Putamen (tissue), 1 donor: ENCODE measurements at regions not wholly inside any gene's neighbourhood (a gene's known extent, or its start where the extent isn't known, plus 50 kb on each side); places are given as distances from the start of the nearest gene placed in this dataset.
"Not testable (repeated sequence)": the region's sequence is repeated elsewhere in the genome, so short reads cannot be mapped to it uniquely, and the experiment has no call there.

ENCODE experiments used
- DNase-seq: peaks from one replicate; pipeline ENCODE4 v3.0.0-alpha.2; 2016; ENCODE audit warnings: low spot score

- not testable (repeated sequence) for DNase-seq
Measured at GRCh38 chr3:94846251-94846650, 783.4 kb downstream of the NSUN3 start.

GRCh38 chr3:94862703-94863102, 799.8 kb downstream of the NSUN3 start:
- no peak for DNase-seq

- no peak for DNase-seq
Measured at GRCh38 chr3:94869059-94869547, 806.2 kb downstream of the NSUN3 start.

- no peak for DNase-seq
Measured at GRCh38 chr3:94873751-94874150, 810.9 kb downstream of the NSUN3 start.

GRCh38 chr3:94875149-94875548, 812.3 kb downstream of the NSUN3 start:
- DNase-seq = no peak

- no peak for DNase-seq
Measured at GRCh38 chr3:94887065-94887464, 824.2 kb downstream of the NSUN3 start.

- no peak for DNase-seq
Measured at GRCh38 chr3:94896994-94897393, 834.1 kb downstream of the NSUN3 start.

GRCh38 chr3:94904156-94904674, 841.4 kb downstream of the NSUN3 start:
- DNase-seq = no peak

- DNase-seq = no peak
Measured at GRCh38 chr3:94909726-94910125, 846.9 kb downstream of the NSUN3 start.

- DNase-seq = no peak
Measured at GRCh38 chr3:94912656-94913055, 849.8 kb downstream of the NSUN3 start.

- no peak for DNase-seq
Measured at GRCh38 chr3:94927175-94927574, 864.3 kb downstream of the NSUN3 start.

- no peak for DNase-seq
Measured at GRCh38 chr3:94928921-94929320, 866.1 kb downstream of the NSUN3 start.

- DNase-seq = no peak
Measured at GRCh38 chr3:94935738-94936580, 873.1 kb downstream of the NSUN3 start.

- no peak for DNase-seq
Measured at GRCh38 chr3:94937980-94938379, 875.1 kb downstream of the NSUN3 start.

- DNase-seq = no peak
Measured at GRCh38 chr3:94946683-94947082, 883.8 kb downstream of the NSUN3 start.

- DNase-seq = no peak
Measured at GRCh38 chr3:94961423-94962100, 898.7 kb downstream of the NSUN3 start.

- DNase-seq = no peak
Measured at GRCh38 chr3:94965867-94966475, 903.1 kb downstream of the NSUN3 start.

GRCh38 chr3:94967196-94967595, 904.3 kb downstream of the NSUN3 start:
- no peak for DNase-seq

GRCh38 chr3:94968519-94968918, 905.7 kb downstream of the NSUN3 start:
- DNase-seq = no peak

- DNase-seq = no peak
Measured at GRCh38 chr3:94972066-94972465, 909.2 kb downstream of the NSUN3 start.

- no peak for DNase-seq
Measured at GRCh38 chr3:94978084-94978483, 915.2 kb downstream of the NSUN3 start.

GRCh38 chr3:94985778-94986177, 922.9 kb downstream of the NSUN3 start:
- DNase-seq = no peak
